ENCODE measurements at regions not wholly inside any gene's neighbourhood (a gene's known extent, or its start where the extent isn't known, plus 50 kb on each side); places are given as distances from the start of the nearest gene placed in this dataset.

DNA sequence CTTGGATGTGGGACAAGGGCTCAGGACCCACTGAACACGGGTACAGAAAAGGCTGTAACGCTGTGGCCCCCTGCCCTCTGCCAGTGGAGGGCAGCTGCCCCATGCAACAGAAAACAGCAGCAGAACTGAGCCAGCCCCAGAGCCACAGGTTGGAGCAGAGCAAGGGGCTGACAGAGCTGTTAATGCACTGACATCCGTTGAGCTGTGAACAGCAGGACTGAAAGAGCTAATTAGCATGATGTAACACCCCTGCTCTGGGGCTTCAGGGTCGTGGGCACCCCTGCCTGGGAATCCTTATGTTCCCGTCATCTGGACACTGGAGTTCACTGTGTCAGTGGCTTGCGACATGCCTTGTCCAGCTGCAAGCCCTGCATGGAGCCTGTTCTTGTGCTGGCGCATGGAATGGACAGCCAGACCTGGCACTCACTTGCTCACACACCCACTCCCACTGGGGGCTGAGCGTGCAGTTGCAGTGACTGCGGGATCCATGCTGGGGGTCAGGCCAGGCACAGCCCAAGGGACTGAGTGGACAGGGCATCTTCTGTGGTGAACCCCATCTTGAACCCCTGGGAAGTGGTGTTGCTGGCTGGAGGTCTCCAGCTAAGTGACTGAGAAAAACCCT lies 293.7 kb downstream of the DNAJB9 start:
- Histone ChIP-seq H3K27ac (ENCODE audit: extremely low read length, insufficient read depth, low read length) (no peak overlapping the region), H3K9ac (ENCODE audit: insufficient read depth, low read depth, low read length) (no peak overlapping the region), H3K4me1 (ENCODE audit: insufficient read depth, low read length) (no peaks in the 10 kb centered on the region), H3K9me3 (ENCODE audit: low read length) (no peaks in the 10 kb centered on the region), H2AFZ (ENCODE audit: low read length) (no peak overlapping the region), H3K4me2 (ENCODE audit: low read depth, low read length) (no peak overlapping the region), H3K27me3 (ENCODE audit: control insufficient read depth in 1 of 2, insufficient read depth in 2 of 2, low read length in 2 of 2) (0 out of 5 replicates have a peak, but pooled peaks cover 0 to 4% of the 10 kb centered on the region in 2 experiments), H4K20me1 (ENCODE audit: insufficient read depth, low read length) (no peaks in the 10 kb centered on the region), H3K4me3 (replicated peaks in 1 of 3; ENCODE audit: insufficient read depth in 1 of 3, low read depth in 2 of 3, low read length in 3 of 3) (no peak overlapping the region), H3K36me3 (replicated peaks in 1 of 2; ENCODE audit: control insufficient read depth in 1 of 2, insufficient read depth in 2 of 2, low read length in 2 of 2) (no peaks in the 10 kb centered on the region), H3K79me2 (ENCODE audit: insufficient read depth, low read length) (no peaks in the 10 kb centered on the region)
- no peak for FAIRE-seq
- WGBS (ENCODE audit: low lambda C conversion rate) = 9% methylated on average over 5 of the region's 9 CpGs
- intact Hi-C loops (cut with micrococcal nuclease; ENCODE audit: unreplicated experiment) = no loop called here
- no peak for ATAC-seq
- in situ Hi-C loops (cut with HindIII; ENCODE audit: extremely low pct_ligation_motif_present, low pct_unique_long_range_greater_than_20kb) = no loop called here
- POLR2A ChIA-PET = no interaction called here
- no peak for TF ChIP-seq THYN1 (CRISPR knock-in tag; IDR thresholded peaks at IDR 0.05; ENCODE audit: borderline replicate concordance, low read depth)
- TF ChIP-seq ZNF3 (CRISPR knock-in tag; IDR thresholded peaks at IDR 0.05) = no peak
- TF ChIP-seq HDAC2 (CRISPR knock-in tag; IDR thresholded peaks at IDR 0.05) = no peak
- TF ChIP-seq, protein P1, sequence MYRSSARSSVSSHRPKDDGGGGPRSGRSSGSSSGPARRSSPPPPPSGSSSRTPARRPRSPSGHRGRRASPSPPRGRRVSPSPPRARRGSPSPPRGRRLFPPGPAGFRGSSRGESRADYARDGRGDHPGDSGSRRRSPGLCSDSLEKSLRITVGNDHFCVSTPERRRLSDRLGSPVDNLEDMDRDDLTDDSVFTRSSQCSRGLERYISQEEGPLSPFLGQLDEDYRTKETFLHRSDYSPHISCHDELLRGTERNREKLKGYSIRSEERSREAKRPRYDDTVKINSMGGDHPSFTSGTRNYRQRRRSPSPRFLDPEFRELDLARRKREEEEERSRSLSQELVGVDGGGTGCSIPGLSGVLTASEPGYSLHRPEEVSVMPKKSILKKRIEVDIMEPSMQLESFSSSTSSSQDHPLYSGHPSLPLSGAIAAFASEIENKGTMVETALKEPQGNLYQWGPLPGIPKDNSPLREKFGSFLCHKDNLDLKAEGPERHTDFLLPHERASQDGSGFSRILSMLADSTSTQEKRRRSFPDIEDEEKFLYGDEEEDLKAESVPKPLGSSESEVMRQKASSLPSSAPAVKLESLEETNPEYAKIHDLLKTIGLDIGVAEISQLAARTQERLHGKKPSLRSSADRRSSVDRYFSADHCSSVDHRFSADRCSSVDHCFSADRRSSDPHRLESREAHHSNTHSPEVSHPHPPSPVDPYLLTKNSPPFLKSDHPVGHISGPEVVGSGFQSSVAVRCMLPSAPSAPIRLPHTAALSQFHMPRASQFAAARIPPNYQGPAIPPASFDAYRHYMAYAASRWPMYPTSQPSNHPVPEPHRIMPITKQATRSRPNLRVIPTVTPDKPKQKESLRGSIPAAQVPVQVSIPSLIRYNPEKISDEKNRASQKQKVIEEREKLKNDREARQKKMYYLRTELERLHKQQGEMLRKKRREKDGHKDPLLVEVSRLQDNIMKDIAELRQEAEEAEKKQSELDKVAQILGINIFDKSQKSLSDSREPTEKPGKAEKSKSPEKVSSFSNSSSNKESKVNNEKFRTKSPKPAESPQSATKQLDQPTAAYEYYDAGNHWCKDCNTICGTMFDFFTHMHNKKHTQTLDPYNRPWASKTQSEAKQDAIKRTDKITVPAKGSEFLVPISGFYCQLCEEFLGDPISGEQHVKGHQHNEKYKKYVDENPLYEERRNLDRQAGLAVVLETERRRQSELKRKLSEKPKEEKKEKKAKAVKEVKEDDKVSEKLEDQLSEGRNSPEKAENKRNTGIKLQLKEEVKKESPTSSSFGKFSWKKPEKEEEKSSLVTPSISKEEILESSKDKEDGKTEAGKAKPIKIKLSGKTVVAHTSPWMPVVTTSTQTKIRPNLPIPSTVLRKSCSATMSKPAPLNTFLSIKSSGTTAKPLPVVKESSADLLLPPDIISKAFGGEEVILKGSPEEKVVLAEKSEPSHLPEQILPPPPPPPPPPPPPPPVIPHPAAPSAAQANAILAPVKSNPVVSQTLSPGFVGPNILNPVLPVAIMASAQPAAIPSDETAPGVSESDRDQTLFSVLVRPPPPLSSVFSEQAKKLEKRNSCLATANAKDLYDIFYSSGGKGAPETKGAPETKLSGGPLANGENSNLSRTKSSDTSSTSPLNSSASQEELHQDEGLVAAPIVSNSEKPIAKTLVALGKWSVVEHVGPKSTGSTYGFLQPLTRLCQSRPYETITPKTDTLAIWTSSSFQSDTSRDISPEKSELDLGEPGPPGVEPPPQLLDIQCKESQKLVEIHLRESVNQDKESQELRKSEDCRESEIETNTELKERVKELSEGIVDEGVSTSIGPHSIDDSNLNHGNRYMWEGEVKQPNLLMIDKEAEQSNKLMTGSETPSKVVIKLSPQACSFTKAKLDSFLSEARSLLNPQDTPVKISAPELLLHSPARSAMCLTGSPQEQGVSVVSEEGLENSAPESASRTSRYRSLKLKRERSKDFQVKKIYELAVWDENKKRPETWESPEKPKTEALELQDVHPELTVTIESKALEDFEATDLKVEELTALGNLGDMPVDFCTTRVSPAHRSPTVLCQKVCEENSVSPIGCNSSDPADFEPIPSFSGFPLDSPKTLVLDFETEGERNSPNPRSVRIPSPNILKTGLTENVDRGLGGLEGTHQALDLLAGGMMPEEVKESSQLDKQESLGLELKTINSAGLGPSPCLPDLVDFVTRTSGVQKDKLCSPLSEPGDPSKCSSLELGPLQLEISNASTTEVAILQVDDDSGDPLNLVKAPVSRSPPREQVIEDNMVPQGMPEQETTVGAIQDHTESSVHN (CRISPR knock-in tag; IDR thresholded peaks at IDR 0.05) = no peak
- no peak for TF ChIP-seq MBNL3 (CRISPR knock-in tag; conservative IDR thresholded peaks at IDR 0.05)
- TF ChIP-seq ZNF160 (CRISPR knock-in tag; IDR thresholded peaks at IDR 0.05) = no peak
- DNase-seq (ENCODE audit: low spot score) = no peak
- BruUV-seq (replicated peaks) = no TSS peak
- CTCF ChIA-PET (ENCODE audit: low intra/inter-chr PET ratio, low total read pairs) = no interaction called here
